ENCODE measurements at regions not wholly inside any gene's neighbourhood (a gene's known extent, or its start where the extent isn't known, plus 50 kb on each side); places are given as distances from the start of the nearest gene placed in this dataset.
"Not testable (repeated sequence)": the region's sequence is repeated elsewhere in the genome, so short reads cannot be mapped to it uniquely, and the experiment has no call there.

DNA sequence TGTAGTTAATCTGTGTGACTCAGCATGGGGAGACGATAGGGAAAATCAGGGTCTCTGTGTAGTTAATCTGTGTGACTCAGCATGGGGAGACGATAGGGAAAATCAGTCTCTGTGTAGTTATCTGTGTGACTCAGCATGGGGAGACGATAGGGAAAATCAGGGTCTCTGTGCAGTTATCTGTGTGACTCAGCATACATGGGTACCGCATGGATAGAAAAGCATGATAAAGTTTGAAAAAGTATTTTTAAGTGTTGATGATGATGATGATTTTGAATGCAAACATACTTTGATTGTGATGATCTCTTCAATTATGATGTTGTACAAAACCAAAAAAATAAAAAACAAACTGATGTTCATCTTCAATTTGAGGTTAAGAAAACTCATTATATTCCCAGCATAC lies 309.8 kb downstream of the TRIML1 start:
- TF ChIP-seq POLR2A, POLR2AphosphoS5 (IDR thresholded peaks at IDR 0.05): not testable (repeated sequence)
